GM18520 (cell line): ENCODE measurements at regions not wholly inside any gene's neighbourhood (a gene's known extent, or its start where the extent isn't known, plus 50 kb on each side); places are given as distances from the start of the nearest gene placed in this dataset.
"Not testable (repeated sequence)": the region's sequence is repeated elsewhere in the genome, so short reads cannot be mapped to it uniquely, and the experiment has no call there.

Experiments used
- ATAC-seq: cut with Tn5 transposase; IDR thresholded peaks from one replicate; pipeline ENCODE4 v1.9.1; 2021; ENCODE audit not compliant: unreplicated experiment

DNA sequence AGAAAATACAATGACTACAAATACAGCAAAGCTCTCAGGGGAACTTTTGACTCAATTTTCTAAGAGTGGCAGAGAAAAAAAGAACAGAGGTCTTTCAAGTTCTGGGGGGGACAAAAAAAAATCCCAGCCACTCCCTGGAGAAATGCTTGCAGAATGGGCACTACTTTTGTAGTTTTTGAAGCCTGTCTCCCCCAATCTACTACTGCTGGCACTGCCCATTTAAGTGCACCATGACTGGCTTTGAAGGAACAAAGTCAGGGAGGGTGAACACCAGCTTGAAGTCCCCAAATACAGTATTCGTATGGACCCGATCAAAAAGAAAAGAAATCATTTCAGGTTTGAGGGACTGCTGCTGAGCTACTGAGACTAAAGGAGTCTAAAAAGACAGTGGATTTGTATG, 1824.4 kb downstream of the ARAP2 start:
- ATAC-seq: no peak

DNA sequence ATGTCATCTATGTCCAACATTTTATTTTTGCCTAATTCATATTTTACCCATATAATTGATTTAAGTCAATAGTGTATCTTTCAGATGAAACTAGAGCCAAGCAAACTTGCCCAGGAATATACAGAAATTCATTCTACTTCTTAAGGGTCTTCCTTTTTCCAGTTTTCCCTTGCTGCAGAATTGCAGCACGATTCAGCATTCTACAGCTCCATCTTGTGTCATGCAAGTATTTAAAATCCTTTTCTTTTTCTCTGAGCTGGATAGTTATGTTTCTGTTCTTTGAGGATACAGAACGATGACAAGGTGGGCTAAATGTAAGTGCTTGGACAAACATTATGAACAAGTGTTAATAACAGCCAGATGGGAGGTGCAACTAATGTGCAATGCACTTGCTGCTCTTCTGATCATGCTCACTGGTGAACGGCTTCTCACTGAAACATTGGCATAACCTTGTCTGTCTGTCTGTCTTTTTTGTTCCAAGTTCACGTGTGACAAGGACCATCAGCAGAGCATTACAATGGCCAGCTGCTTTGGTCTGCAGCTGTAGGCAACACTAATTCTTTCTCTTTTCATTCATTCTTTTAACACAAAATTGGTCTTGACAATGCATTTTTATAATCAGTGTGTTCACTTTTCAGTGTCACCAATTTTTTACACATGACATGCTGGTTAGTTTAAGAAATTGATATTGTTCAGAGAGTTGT, 1821.7 kb downstream of the ARAP2 start:
- no peak for ATAC-seq

DNA sequence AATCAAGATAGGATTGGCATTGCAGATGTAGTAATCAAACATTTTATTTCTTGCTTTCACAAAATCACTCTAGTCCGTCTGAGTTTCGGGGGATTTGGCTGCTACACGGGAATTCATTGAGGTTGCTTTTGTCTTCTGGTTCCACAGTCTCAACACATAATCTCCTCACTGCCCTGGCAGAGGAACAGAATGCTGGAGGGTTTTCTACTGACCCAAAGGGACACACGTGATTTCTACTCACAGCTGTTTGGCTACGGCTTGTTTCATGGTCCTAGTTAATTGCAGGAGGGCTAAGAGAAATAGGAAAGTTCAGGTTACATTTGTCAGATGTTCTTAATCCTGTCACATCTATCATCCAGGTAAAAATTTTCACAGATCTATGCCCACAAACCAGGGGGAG, 1811.6 kb downstream of the ARAP2 start:
- ATAC-seq: no peak

DNA sequence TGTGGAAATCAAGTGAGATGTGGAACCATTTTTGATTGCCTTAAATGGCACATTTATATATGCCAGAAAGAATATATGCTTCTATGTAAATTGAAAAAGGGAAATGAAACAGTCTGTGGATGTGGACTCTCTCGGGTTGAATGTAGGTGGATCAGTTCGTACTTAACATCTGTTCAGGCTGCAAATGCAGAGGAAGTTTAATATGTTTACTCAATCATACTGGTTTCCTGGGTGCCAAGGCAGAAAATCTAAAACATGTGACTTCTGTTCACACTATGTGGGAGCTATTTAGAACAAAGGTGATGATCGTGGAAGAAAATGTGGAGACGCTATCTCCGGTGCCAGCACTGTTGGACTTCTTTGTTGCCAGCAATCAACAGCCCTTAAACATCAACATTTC, 1809.9 kb downstream of the ARAP2 start:
- ATAC-seq: not testable (repeated sequence)

DNA sequence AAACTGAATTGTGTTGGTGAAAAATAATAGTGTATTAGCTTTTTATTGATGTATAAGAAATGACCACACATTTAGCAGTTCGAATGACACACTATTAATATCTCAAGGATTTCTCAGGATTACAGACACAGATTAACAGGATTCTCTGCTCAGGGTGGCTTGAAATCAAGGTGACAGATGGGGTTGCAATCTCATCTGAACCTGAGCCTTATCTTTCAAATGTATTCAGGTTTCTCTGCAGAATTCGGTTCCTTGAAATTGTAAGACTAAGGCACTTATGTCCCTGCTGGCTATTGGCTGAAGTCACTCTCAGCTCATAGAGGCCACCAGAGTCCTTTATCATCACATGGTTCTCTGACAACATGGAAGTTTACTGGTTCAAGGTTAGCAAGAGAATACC, 1780.1 kb downstream of the ARAP2 start:
- ATAC-seq: no peak

DNA sequence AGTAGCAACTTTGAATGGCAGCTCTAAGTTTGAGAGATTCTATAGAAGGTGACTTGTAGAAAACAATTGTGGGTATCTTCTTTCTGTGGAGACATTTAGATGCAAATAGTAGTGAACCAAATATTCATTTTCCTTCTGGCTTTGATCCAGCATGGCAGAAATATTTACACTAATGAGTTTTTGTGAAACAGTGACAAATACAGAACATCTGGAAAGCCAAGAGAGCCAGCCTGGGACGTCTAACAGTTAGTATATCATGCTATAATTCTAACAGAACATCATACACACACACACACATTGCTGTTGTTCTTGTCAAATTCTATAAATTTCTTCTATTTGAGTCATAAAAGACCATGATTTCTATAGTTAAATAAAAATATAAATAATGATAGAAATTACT, 1777.9 kb downstream of the ARAP2 start:
- no peak for ATAC-seq

DNA sequence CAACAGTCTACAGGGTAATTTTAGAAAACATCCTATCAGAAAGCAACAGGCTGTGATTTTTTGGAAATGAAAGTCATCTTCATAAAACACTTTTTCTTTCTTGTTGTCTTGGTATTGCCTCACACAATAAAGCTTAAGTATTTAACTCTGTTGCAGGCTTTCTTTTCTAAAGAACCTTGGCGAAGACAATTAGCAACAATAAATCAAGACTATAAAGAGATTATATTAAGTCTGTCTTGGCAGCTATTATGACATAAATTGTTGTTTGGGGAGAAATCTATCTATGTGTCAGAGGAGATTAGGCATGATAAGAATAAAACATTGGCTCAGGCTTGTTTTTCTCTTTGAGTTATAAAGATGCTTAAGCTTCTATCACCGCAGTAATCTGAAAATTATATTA, 1774.8 kb downstream of the ARAP2 start:
- ATAC-seq: no peak

DNA sequence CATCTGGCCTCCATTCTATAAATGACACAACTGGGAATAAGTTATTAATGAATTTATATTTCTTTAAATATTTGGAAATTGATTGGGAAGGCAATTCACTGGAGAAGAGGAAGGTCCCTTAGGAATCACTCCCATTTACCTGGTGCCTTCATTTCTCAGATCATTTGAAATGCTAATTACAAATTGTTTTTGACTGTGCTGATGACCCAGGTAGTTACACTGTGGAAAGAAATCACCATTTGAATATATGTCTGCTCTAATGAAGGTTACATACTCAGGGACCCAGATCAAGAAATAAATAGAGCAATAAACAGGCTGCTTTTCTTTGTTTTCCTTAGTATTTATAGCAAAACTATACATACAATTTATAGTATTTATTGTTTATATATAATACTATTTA, 1759.1 kb downstream of the ARAP2 start:
- no peak for ATAC-seq

DNA sequence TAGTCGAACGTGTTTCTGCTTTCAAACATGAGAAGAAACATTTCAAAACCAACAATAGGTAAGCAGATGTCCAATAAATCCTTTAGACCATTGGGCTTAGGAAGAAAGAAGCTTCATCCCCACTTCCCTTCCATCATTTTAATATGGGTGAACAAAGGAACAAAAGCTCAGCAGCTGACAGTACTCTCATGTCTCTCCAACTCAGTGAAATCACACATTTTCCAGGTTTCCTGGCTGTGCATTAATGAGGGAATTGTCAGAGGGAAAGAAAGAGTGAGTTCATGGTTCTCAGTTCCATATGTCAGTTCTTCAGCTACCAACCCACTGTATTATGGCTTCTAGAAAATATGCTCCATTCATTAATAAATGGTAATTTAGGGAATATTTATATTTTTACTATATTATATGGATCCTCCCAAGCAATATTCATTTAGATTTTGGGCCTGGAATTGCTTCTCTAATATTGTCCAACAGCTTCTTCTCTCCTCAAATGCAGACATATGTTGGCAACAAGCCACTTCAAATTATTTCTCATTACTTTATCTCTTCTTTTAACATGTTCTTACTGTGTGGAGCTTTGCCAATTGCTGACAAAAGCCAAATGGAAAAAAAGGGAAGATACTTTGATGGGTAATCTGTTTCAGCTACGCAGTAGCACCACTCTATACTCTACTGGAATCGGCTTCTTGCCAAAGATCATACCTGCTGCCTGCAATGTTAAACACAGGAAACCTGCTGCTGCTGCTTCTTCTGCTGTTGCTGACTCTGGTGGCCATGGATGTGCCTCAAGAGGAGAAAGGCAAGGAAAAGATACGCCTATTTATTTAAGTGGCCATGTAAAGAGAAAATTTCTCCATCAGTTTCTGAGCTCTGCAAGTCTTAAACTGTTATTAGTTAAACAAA, 1757.6 kb downstream of the ARAP2 start:
- ATAC-seq: no peak

DNA sequence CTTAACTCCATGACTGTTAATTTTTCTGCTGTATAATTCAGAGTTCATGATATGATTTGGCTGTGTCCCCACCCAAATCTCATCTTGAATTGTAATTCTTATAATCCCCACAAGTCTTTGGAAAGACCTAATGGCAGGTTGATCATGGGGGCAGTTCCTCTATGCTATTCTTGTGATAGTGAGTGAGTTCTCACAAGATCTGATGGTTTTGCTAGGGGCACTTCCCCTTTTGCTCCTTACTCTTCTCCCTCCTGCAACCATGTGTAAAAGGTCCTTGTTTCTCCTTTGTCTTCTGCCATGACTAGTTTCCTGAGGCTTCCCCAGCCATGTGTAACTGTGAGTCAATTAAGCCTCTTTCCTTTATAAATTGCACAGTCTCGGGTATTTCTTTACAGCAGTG, 1751.9 kb downstream of the ARAP2 start:
- no peak for ATAC-seq

DNA sequence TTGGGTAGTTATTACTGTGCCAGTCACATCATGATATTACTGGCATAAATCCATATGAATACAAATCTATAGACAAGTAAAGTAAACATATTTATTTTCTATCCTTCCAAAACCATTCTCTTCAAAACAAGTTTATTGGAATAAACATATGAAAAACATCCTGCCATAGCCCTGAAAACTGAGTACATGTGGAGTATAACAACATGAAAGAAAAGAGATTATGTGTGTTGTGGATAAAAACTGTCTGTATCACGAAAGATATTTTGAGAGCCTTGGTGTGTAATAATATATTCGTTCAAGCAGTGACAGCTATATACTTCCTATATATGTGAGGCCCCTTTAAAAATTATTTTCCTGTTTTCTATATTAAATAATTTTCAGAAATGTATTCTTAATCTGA, 1742.2 kb downstream of the ARAP2 start:
- no peak for ATAC-seq

DNA sequence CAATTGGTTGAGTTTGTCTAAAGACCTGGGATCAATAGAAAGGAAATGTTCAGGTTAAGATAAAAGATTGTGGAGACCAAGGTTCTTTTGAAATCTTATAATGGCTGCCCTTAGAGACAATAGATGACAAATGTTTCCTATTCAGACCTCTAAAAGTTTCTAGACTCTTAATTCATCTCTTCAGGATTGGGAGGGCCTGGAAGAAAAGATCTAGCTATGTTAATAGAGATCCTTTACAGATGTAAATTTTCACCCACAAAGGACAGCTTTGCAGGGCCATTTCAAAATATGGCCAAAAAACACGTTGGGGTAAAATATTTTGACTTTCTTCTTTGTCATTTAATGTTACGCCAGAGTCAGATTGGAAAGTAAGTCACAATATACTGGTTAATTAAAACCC, 1739.6 kb downstream of the ARAP2 start:
- ATAC-seq: not testable (repeated sequence)

DNA sequence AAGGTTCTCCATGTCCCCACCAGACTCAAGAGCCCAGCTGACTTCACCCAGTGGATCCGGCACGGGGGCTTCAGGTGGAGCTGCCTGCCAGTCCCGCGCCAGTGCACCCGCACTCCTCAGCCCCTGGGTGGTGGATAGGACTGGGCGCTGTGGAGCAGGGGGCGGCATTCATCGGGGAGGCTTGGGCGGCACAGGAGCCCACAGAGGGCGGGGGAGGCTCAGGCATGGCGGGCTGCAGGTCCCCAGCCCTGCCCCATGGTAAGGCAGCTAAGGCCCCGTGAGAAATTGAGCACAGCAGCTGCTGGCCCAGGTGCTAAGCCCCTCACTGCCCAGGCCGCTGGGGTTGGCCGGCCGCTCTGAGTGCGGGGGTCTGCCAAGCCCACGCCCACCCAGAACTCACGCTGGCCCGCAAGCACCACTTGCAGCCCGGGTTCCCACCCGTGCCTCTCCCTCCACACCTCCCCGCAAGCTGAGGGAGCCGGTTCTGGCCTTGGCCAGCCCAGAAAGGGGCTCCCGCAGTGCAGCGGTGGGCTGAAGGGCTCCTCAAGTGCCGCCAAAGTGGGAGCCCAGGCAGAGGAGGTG, 1737.7 kb downstream of the ARAP2 start:
- ATAC-seq: not testable (repeated sequence)

DNA sequence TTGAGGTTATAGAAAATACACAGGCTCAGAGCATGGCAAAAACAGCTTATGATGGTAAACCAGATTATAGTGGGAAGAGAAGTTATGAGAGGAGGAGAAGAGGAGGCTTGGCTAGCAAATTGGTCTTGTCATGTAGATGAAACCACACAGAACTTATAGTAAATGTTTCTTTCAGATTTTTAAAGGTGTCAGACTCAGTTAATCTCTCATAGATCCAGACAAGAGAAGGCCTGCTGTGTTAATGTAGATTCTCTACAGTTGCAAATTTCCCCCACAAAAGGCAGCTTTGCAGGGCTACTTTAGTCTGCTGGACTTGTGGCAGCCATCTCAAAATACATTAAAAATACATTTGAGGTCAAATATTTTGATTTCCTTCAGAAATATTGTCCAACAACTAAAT, 1731.7 kb downstream of the ARAP2 start:
- ATAC-seq: no peak

DNA sequence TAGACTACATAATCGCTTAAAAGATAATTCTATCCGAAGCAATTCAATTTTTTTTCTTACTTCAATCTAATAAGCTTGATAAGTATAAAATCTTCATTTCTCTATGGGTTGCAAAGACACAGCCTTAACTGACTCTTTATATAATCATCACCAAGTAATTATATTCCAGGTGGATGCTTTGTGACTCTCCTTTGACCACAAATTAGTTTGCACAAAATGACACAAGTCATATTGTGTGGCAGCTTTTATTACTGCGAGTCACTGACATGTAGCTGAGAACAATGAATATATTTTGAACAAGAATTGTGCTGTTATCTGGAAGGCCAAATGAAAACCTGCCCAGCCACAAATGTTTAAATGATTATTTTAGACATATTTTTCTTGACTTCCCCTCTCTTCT, 1727.8 kb downstream of the ARAP2 start:
- ATAC-seq: no peak

DNA sequence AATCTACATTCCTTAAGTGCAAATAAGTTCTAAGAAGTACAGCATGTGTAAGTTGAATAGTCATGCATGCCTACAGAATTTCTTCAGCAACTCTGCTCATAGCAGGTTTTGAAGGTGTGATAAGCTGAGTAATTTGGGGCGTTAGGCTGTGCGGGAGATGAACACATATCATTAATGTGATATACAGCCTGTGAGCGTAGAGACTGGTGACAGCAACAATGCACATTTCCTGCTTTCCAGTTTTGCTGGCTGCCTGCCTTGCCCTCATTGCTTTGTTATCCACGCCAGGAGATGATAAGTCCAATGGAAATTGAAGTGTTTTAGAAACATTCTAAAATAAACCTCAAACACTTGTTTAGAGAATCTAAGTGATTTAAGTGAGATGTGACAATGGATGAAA, 1709.4 kb downstream of the ARAP2 start:
- no peak for ATAC-seq

DNA sequence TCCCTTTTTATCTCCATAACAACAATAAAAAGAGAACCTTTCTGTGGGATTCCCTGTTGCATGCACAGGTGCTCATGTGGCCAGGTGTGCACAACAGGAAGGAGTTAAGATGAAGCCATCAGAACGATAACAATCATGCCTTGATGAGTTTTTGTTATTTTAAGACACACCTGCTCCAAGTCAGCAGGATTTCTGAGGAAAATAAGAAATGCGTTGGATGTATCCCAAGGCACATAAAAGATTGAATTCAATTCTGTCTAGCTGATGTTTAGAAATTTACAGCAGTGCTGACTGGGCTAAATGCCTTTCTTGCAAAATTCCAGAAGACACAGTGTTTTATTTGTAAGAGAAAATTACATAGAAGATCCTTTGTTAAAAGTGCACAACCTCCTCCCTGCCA, 1678.2 kb downstream of the ARAP2 start:
- no peak for ATAC-seq

DNA sequence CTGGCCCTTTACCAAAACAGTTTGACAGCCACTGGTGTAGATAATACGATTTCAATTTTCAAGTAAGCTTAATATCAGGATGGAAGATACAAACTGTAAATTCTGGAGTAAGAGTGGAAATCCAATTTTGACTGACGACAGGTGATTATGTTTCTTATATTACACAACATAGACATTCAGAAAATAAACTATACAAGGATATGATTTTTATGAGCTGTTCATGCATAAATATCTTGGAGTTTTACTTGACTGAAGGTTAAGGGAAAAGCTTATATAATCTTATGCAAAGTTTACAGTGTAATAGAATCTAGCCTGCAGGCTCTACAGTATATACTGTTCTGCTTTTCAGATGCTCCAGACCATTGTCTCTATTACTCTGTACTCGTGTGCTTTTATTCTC, 1672.3 kb downstream of the ARAP2 start:
- no peak for ATAC-seq

DNA sequence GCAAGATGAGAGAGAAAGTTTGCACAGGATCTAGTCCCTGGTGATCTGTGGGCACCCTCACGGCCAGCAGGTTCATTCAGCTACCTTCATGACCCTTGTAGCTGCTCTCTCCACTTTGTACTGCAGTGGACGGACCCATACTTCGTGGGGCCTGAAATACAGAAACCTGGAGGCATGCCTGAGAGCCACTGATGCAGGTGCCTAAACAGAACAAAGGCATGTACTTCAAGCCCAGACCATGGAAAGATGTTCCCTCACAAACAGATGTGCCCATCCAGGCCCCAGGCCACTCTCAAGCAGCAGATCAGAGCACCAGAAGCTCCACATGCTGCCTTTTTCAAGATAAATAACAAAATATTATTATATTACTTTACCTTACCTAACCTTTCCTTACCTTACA, 1629.0 kb downstream of the ARAP2 start:
- ATAC-seq: no peak

DNA sequence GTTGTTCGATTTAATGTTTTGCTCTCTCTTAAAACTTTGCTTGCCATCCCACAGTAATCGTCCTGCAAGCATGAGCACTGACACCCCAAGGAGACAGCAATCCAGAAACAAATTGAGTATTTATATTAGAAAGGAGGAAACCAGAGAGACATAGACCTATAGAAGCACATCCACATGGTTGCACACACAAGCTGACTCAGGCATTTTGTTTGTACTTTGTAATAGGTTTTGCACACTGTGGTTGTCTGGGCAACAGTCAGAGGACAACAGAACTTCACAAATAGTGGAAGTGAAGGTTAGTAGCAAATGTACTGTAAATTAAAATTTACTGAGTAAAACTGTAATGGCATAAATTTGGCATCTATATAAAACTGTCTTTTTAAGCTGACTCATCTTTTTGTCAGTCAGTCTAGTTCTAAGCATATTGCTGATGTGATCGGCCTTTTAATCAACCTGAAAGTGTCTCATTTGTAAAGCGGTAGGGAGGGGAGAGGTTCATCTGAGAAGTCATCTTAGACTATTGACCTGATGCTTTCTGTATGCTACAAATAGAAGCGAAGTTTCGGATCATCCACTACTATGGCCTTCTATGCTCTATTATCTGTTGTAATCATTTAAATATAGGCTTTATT, 1624.7 kb downstream of the ARAP2 start:
- no peak for ATAC-seq

DNA sequence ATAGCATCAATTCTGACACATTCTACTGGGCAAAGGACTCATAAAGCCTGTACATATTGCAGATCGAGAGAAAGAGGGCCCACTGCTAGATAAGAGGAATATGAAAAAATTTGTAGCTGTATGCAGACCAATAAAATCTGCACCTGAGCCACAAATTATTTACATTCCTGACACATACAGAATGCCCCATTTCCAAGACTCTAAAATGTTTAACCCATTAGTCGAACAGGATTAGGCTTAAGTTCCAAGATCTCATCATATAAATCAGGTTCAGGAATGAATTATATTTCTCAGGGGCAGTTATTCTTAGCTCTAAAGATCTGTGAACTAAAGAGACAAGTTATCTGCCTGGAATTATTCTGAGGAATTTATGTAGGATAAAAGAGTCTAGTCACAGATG, 1615.8 kb downstream of the ARAP2 start:
- no peak for ATAC-seq

DNA sequence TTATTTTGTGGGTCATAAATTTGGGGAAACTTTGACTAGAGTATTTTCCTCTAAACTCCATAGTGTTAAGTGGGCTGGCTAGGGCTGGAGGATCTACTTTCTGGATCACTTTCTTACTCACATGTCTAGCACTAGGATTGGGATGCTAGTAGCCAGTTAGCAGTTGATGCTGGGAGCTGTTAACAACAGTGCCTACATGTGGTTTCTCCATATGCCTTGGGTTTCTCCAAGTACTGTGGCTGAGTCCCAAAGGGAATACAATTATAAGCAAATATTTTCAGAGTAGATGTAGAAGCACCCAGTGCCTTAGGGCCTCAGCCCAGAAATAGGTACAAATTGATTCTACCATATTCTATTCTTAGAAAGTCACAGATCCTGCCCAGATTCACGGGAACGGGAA, 1614.9 kb downstream of the ARAP2 start:
- no peak for ATAC-seq
